RWPE1 (cell line): ENCODE measurements at regions not wholly inside any gene's neighbourhood (a gene's known extent, or its start where the extent isn't known, plus 50 kb on each side); places are given as distances from the start of the nearest gene placed in this dataset.

Experiments
- CTCF ChIA-PET: fragments of 350-600 bp; sonication (Branson Sonifier 250); formaldehyde crosslinking; extraction: SDS; loops from one replicate; lab custom pipeline; 2021; lab: Yijun Ruan, JAX
- POLR2A ChIA-PET: fragments of 400-600 bp; formaldehyde crosslinking; extraction: SDS; loops from one replicate; lab custom pipeline; 2020; ENCODE audit warnings: antibody characterized with exemption; ENCODE audit not compliant: low non-redundant PET; lab: Yijun Ruan, JAX
- DNase-seq: peaks from one replicate; pipeline ENCODE4 v3.0.0; 2012; ENCODE audit warnings: low spot score
- H3K27ac ChIP-seq: fragments of 450-650 bp; 2 replicates; pipeline ENCODE4 v1.5.1; 2017
- TF ChIP-seq, protein P1 (sequence below): fragments of 450-650 bp; conservative IDR thresholded peaks from 2 replicates; pipeline ENCODE4 v1.5.1; 2017; ENCODE audit warnings: low read depth, mild to moderate bottlenecking

DNA sequence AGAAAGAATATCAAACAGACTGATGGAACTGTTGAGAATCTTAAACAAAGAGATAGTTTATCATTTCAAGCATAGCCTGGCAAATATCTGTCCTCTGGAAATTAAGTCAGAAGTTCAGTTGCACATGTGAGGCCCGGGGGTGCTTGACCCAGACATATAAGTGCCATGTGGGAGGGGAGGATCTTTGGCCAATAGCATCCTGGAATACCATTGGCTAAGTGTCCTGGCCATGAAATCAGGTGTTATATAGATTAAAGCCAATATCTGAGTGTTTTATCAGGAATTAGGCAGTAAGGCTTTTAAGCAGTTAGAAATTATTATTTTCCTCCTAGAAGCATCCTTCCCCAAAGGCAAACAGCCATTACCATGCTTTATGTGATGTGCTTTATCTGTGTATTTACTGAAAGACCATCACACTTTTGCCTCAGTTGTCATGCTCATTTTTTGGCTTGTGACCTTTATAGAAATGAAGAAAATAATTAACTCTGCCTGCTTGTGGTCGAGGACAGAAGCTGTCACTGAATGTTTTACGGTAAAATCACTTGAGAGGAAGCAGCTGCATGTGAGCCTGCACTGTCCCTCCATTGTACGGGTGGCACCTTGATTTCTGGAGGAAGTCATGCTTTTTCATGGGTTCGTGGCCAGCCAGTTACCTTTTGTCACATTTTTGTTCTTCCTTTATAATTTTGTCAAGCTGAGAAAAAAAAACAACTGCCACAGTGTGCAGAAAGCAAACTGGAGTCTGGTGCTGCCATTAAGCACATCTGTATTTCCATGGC, 259.9 kb upstream of the FMN2 start:
- H3K27ac ChIP-seq = no peak overlapping the region
- CTCF ChIA-PET = no interaction called here
- TF ChIP-seq, protein P1, sequence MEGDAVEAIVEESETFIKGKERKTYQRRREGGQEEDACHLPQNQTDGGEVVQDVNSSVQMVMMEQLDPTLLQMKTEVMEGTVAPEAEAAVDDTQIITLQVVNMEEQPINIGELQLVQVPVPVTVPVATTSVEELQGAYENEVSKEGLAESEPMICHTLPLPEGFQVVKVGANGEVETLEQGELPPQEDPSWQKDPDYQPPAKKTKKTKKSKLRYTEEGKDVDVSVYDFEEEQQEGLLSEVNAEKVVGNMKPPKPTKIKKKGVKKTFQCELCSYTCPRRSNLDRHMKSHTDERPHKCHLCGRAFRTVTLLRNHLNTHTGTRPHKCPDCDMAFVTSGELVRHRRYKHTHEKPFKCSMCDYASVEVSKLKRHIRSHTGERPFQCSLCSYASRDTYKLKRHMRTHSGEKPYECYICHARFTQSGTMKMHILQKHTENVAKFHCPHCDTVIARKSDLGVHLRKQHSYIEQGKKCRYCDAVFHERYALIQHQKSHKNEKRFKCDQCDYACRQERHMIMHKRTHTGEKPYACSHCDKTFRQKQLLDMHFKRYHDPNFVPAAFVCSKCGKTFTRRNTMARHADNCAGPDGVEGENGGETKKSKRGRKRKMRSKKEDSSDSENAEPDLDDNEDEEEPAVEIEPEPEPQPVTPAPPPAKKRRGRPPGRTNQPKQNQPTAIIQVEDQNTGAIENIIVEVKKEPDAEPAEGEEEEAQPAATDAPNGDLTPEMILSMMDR = no peak
- no peak for DNase-seq
- POLR2A ChIA-PET = no interaction called here

DNA sequence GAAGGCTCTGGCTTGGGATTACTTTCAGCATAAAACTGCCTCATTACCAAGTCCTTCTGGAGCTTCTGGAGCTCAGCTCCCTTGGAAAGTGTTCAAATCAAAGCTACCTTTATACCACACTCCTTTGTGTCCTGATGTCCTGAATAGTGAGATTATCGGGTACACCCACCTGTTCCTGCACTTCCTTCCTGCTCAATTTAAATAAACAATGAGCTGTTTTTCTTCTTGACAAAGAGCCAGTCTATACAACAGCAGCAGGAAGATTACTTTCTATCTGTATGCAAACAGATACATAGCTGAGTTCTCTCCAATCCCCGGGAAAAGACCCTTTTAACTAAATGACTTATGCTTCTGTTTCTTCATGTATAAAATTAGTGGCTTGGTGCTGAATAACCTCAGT, 258.0 kb upstream of the FMN2 start:
- no peak overlapping the region for H3K27ac ChIP-seq

DNA sequence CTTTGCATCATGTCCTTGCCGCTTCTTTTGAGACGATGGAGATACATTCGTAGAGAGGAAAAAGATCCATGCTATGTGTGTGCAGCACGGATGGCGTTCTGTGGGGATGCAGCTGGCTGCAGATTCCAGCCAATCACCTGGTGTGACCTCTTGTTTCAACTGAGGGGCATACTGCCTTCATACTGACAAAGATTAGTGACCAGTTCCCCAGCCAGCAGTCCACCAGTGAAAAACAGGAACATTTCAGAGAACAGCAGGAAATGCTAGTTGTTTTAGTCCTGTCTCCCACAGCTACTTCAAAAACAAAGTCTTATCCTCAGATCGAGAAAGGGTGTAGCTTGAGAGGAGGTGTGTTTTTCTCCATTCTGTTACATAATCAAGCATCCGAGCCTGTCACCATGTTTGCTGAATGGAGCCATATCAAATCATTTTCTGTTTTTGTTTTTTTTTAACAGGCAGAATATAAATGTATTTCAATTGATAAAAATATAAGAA, 255.7 kb upstream of the FMN2 start:
- no peak for DNase-seq
- POLR2A ChIA-PET = no interaction called here
- H3K27ac ChIP-seq = no peak overlapping the region
- TF ChIP-seq, protein P1 = no peak
- CTCF ChIA-PET = no interaction called here

More for the DNA sequence above, 258.0 kb upstream of the FMN2 start:
- CTCF ChIA-PET = no interaction called here
- POLR2A ChIA-PET = no interaction called here
- TF ChIP-seq, protein P1 = no peak
- DNase-seq = no peak

DNA sequence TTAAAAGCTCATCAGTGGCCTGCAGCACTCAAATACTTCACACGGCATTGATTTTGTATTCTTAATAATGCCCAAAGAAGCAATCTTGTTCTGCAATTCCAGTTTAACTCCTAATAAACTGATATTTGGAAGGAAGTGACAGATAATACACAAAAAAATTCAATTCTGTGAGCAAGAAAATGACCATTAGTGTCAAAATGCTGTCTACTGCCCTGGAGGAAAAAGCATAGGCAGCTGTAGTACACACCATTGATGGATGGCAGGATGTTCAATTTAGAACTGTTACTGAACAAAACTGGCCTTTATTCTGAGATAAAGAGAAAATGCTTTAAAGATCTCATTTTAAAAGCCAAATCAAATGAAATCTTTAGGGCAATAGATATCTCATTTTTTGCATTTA, 251.3 kb upstream of the FMN2 start:
- DNase-seq = no peak

DNA sequence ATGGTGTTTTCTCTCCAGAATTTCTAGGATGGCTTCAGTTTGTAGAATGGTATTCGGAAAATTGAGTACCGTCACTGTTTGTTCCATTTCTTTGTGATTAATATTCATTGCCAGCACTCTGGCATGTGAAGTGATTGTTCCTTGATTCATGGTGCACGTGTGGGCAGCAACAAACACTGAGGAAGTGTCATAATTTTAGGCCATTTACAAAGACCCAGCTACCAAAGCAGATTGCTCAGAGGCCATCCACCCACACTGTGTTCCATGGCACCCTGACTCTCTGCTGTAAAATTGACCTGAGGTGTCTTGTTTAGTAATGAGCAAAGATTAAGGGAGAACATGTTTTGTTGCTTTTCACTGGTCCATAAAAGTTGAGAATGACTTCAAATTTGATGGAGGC, 250.9 kb upstream of the FMN2 start:
- ChIA-PET CTCF (no interaction called here), POLR2A (no interaction called here)
- DNase-seq = no peak
- no peak overlapping the region for H3K27ac ChIP-seq
- TF ChIP-seq, protein P1 = no peak

More for the DNA sequence above, 251.3 kb upstream of the FMN2 start:
- POLR2A ChIA-PET = no interaction called here
- CTCF ChIA-PET = no interaction called here
- no peak overlapping the region for H3K27ac ChIP-seq
- TF ChIP-seq, protein P1 = no peak

DNA sequence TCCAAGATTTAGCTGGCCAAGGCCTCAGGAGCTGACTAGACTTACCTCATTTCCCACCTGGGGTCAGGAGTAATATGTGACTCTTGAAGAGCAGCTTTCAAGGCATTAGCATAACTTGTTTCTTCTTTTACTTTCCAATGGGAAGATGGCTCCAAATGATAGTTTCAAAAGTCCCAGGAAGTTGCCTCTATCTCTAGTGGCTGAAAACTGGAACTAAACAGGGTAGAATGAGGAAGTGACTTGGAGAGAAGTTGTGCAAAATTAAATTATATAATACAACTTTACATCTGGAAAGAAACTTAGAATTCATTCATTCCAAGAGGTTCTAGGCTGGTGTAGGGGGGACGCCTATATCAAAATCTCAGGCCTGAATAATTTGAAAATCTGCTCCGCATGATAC, 250.1 kb upstream of the FMN2 start:
- CTCF ChIA-PET = no interaction called here
- TF ChIP-seq, protein P1 = no peak
- POLR2A ChIA-PET = no interaction called here
- no peak overlapping the region for H3K27ac ChIP-seq
- no peak for DNase-seq
